Activated B cell treated with CpG ODN at 0.5 μM for 24 hours (primary cell): ENCODE measurements at regions not wholly inside any gene's neighbourhood (a gene's known extent, or its start where the extent isn't known, plus 50 kb on each side); places are given as distances from the start of the nearest gene placed in this dataset.

Experiments used
- ATAC-seq: fragments of 200-7000 bp; cut with Tn5 transposase; one replicate; pipeline ENCODE4 v1.10.0; 2021; ENCODE audit warnings: low read depth, mild to moderate bottlenecking, moderate library complexity
- CTCF ChIA-PET: fragments of 350-600 bp; sonication (Branson Sonifier 250); formaldehyde crosslinking; loops from one replicate; lab custom pipeline; 2021; ENCODE audit warnings: antibody characterized with exemption; lab: Charles Lee
- POLR2A ChIA-PET: fragments of 350-600 bp; sonication (Branson Sonifier 250); formaldehyde crosslinking; loops from one replicate; lab custom pipeline; 2021; ENCODE audit warnings: antibody characterized with exemption; lab: Charles Lee
- DNase-seq: peaks from one replicate; pipeline ENCODE4 v3.0.0; 2022
- H3K27ac Mint-ChIP-seq: one replicate; pipeline ENCODE4 v1.8.0; 2020; ENCODE audit warnings: mixed read lengths
- H3K27me3 Mint-ChIP-seq: one replicate; pipeline ENCODE4 v1.8.0; 2021; ENCODE audit warnings: mixed read lengths
- H3K36me3 Mint-ChIP-seq: one replicate; pipeline ENCODE4 v1.8.0; 2021; ENCODE audit warnings: low read depth, mixed read lengths
- H3K4me1 Mint-ChIP-seq: one replicate; pipeline ENCODE4 v1.8.0; 2021; ENCODE audit warnings: mixed read lengths
- H3K4me3 Mint-ChIP-seq: one replicate; pipeline ENCODE4 v1.8.0; 2020; ENCODE audit warnings: mild to moderate bottlenecking, mixed read lengths
- H3K9me3 Mint-ChIP-seq: one replicate; pipeline ENCODE4 v1.8.0; 2020; ENCODE audit warnings: mixed read lengths
- intact Hi-C: fragments of 100-400 bp; cut with micrococcal nuclease; formaldehyde crosslinking; loops from one replicate; pipeline ENCODE4 v1.15.1; 2024
- TF ChIP-seq, protein P1 (sequence below): fragments of 200-600 bp; IDR thresholded peaks from one replicate; pipeline ENCODE4 v1.8.0; 2022; ENCODE audit warnings: antibody characterized with exemption, mild to moderate bottlenecking

DNA sequence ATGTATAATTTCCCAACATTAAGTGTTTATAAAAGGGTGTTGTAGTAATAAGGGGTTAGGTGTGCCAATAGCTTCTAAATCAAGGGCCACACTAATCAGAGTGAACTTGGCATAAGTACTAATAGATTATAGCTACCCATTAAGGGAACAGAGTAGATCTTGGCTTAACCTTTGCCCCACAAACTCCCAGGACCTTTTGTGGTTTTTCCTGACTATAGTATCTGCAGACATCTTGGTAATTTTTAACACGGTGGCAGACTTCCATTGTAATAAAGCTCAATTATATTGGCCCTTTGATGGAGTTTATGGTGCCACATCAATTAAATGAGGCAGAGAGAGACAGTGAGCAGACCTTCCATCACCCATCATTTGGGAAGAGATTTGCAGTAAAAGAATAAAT is 358.5 kb upstream of the HNRNPA3 start:
- ChIA-PET CTCF (no interaction called here), POLR2A (no interaction called here)
- Mint-ChIP-seq H3K36me3 (no peaks in the 10 kb centered on the region), H3K4me3 (no peak overlapping the region), H3K4me1 (no peaks in the 10 kb centered on the region), H3K27ac (no peak overlapping the region), H3K27me3 (peaks cover 1% of the 10 kb centered on the region), H3K9me3 (no peaks in the 10 kb centered on the region)
- intact Hi-C loops: no loop called here
- DNase-seq (no peak), ATAC-seq (no peak)
- TF ChIP-seq, protein P1, sequence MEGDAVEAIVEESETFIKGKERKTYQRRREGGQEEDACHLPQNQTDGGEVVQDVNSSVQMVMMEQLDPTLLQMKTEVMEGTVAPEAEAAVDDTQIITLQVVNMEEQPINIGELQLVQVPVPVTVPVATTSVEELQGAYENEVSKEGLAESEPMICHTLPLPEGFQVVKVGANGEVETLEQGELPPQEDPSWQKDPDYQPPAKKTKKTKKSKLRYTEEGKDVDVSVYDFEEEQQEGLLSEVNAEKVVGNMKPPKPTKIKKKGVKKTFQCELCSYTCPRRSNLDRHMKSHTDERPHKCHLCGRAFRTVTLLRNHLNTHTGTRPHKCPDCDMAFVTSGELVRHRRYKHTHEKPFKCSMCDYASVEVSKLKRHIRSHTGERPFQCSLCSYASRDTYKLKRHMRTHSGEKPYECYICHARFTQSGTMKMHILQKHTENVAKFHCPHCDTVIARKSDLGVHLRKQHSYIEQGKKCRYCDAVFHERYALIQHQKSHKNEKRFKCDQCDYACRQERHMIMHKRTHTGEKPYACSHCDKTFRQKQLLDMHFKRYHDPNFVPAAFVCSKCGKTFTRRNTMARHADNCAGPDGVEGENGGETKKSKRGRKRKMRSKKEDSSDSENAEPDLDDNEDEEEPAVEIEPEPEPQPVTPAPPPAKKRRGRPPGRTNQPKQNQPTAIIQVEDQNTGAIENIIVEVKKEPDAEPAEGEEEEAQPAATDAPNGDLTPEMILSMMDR: no peak

DNA sequence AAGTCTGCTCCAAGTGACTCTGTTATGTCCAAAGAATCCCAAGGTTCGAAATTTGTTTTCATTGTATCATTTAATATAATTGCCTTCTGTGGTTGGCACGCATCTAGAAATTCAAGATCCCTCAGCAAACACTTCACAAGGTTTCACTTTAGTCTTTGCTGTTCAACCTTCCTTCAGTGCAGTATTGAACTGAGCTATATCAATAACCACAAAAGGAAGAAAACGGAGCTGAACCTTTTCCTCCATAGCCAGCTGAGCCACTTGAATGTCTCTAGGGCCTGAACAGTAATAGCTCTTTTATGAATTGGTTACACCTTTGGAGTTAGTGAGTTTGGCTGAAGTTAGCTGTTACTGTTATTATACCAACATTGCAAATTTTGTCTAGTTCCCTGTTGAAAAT is 357.7 kb upstream of the HNRNPA3 start:
- intact Hi-C loops: no loop called here
- no peaks in the 10 kb centered on the region for H3K4me1 Mint-ChIP-seq
- ATAC-seq: no peak
- no peak for DNase-seq
- H3K36me3 Mint-ChIP-seq: no peaks in the 10 kb centered on the region
- TF ChIP-seq, protein P1: no peak
- H3K4me3 Mint-ChIP-seq: no peak overlapping the region
- POLR2A ChIA-PET: no interaction called here
- CTCF ChIA-PET: no interaction called here
- no peaks in the 10 kb centered on the region for H3K9me3 Mint-ChIP-seq
- H3K27me3 Mint-ChIP-seq: peaks cover 1% of the 10 kb centered on the region
- H3K27ac Mint-ChIP-seq: no peak overlapping the region

DNA sequence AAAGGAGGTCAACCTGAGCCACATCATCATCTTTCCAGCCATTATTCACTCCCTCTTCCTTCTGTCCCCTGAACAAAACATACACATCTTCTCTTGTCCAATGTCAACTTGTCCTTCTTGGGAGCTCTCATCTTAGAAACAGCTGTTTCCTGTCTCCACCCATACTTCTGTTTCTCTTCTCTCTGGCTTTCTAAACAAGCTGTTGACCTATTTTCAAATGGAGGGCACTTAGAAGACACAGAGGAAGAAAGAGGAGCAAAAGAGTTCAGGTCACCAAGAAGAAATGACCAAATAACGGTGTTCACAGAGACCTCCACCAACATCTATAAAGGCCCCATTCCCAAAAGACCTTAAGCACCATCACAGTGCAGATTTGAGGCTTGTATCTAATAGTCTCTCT is 355.9 kb upstream of the HNRNPA3 start:
- Mint-ChIP-seq H3K36me3 (no peaks in the 10 kb centered on the region), H3K27ac (no peak overlapping the region), H3K27me3 (peaks cover 9% of the 10 kb centered on the region), H3K4me1 (no peaks in the 10 kb centered on the region), H3K9me3 (no peaks in the 10 kb centered on the region), H3K4me3 (no peak overlapping the region)
- CTCF ChIA-PET: no interaction called here
- POLR2A ChIA-PET: no interaction called here
- intact Hi-C loops: no loop called here
- ATAC-seq (no peak), DNase-seq (no peak)
- TF ChIP-seq, protein P1: no peak

DNA sequence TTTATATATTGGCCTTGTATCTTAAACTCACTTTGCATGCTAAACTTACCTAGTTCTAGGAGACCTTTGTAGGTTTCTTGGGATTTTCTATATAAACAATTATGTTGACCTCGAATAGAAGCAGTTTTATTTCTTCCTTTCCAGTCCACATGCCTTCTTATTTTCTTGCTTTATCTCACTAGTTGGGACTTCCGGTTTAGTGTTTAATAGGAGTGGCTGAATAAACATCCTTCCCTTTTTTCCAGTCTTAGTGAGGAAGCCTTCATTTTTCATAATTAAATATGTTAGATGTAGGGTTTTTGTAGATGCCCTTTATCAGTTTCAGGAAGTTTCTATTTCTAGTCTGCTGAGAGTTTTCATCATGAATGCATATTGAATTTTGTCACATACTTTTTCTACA is 347.3 kb upstream of the HNRNPA3 start:
- ChIA-PET POLR2A (no interaction called here), CTCF (no interaction called here)
- DNase-seq (no peak), ATAC-seq (no peak)
- H3K36me3 Mint-ChIP-seq: no peaks in the 10 kb centered on the region
- H3K9me3 Mint-ChIP-seq: no peaks in the 10 kb centered on the region
- H3K4me1 Mint-ChIP-seq: no peaks in the 10 kb centered on the region
- TF ChIP-seq, protein P1: no peak
- H3K27ac Mint-ChIP-seq: no peak overlapping the region
- peaks cover 9% of the 10 kb centered on the region for H3K27me3 Mint-ChIP-seq
- H3K4me3 Mint-ChIP-seq: no peak overlapping the region
- intact Hi-C loops: no loop called here

DNA sequence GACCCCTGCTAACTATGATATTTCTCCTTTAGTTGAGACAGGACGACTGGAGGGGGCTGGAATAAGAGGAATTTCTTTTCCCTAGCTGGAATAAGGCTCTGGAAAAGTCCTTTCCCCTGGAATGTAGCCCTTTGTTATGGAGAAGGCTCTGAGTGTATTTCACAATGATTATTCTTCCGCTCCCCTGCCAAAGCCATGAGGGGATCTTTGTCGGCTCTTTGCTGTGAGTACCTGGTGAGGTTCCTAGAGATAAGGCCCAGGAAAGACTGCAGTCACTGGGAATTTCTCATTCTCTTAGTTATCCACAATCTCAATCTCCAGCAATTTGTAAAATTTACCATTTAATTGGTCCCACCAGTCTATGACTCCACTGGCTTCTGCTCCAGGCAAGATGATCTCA is 340.2 kb upstream of the HNRNPA3 start:
- H3K36me3 Mint-ChIP-seq: no peaks in the 10 kb centered on the region
- TF ChIP-seq, protein P1: no peak
- no peak overlapping the region for H3K4me3 Mint-ChIP-seq
- ChIA-PET POLR2A (no interaction called here), CTCF (no interaction called here)
- H3K27ac Mint-ChIP-seq: no peak overlapping the region
- H3K9me3 Mint-ChIP-seq: peaks cover 17% of the 10 kb centered on the region
- peaks cover 5% of the 10 kb centered on the region for H3K27me3 Mint-ChIP-seq
- DNase-seq (no peak), ATAC-seq (no peak)
- intact Hi-C loops: no loop called here
- H3K4me1 Mint-ChIP-seq: no peaks in the 10 kb centered on the region
